ENCODE measurements at regions not wholly inside any gene's neighbourhood (a gene's known extent, or its start where the extent isn't known, plus 50 kb on each side); places are given as distances from the start of the nearest gene placed in this dataset.
"Not testable (repeated sequence)": the region's sequence is repeated elsewhere in the genome, so short reads cannot be mapped to it uniquely, and the experiment has no call there.

- peak; percentile 65 for DNase-seq (ENCODE audit: low read depth, low spot score)
Measured at GRCh38 chr7:24434972-24435371, 138.3 kb upstream of the PALS2 start.

- DNase-seq (ENCODE audit: low read depth, low spot score), result peak; percentile 41
Measured at GRCh38 chr7:24436131-24436920, 136.9 kb upstream of the PALS2 start.

DNA sequence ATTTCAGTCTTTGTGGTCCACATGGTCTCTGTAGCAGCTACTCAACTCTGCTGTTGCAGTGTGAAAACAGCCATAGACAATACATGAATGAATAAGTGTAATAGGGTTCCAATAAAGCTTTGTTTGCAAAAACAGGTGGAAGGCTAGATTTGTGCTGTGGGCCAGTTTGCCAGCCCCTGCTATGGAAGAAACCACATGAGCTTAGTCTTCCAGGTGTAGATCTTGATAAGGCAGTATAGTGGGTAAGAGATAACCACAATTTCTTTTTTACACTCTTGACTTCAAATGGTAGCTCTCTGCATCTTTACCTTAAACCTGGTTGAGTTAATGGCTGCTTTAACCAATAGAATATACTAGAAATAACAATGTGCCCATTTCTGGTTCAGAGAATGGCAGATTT is 135.0 kb upstream of the PALS2 start:
- DNase-seq (ENCODE audit: low read depth, low spot score), result no peak

GRCh38 chr7:24439104-24439503 is 134.1 kb upstream of the PALS2 start:
- not testable (repeated sequence) for DNase-seq (ENCODE audit: low read depth, low spot score)

GRCh38 chr7:24440892-24441291 is 132.4 kb upstream of the PALS2 start:
- no peak for DNase-seq (ENCODE audit: low read depth, low spot score)

- DNase-seq (ENCODE audit: low read depth, low spot score), result no peak
Measured at GRCh38 chr7:24441314-24442027, 131.8 kb upstream of the PALS2 start.

DNA sequence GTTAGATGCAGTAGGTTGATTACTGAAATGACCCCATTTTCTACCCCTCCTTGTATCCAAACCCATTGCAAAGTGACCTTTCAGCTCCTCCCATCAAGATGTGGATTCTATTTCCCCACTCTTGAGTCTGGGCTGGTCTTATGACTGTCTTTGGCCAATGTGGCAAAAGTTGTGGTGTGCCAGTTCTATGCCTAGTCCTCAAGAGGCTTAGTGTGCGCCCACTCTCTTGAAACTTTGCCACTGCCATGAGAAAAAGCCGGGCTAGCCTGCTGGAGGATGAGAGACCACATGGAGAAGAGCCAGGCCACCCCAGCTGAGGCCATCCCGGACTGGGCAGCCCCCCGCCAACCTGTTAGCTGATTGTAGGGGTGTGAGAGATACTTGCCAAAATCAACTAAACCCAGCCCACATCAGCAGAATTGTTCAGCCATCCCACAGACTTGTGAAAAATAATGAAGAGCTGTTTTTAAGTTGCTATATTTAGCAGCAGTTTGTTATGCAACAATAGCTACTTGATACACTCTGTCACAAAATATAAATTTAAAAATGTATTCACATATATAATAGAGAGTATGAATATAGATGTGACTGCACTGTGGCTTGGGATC is 131.0 kb upstream of the PALS2 start:
- DNase-seq (ENCODE audit: low read depth, low spot score), result no peak

- no peak for DNase-seq (ENCODE audit: low read depth, low spot score)
Measured at GRCh38 chr7:24444666-24445440, 128.4 kb upstream of the PALS2 start.

DNA sequence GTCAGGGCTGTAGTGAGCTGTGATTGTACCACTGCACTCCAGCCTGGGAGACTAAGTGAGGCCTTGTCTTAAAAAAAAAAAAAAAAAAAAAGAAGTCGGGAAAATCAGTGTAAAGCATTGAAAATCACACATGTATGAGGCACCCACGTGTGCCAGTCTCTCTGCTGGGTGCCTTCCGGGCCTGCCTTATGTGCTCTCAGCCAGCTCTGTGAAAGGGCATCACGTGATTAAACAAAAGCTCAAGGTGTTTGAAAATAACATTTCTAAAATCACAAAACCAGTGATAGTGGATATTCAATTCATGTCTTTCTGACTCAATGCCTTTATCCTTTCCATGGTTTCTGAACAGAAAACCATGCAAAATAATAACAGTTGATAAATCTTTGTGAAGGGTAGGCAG is 125.2 kb upstream of the PALS2 start:
- DNase-seq (ENCODE audit: low read depth, low spot score), result no peak

DNA sequence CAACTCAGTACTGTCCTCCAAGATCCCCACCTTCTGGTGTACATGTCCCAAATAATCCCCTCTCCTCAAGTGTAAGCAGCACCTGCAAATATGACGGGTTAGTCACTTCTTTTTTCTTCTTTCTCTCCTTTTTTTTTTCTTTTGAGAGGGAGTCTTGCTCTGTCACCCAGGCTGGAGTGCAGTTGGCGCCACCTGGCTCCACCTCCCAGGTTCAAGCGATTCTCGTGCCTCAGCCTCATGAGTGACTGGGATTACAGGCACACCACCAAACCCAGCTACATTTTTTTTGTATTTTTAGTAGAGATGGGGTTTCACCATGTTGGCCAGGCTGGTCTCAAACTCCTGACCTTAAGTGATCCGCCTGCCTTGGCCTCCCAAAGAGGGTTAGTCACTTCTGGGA is 123.8 kb upstream of the PALS2 start:
- DNase-seq (ENCODE audit: low read depth, low spot score), result not testable (repeated sequence)

DNA sequence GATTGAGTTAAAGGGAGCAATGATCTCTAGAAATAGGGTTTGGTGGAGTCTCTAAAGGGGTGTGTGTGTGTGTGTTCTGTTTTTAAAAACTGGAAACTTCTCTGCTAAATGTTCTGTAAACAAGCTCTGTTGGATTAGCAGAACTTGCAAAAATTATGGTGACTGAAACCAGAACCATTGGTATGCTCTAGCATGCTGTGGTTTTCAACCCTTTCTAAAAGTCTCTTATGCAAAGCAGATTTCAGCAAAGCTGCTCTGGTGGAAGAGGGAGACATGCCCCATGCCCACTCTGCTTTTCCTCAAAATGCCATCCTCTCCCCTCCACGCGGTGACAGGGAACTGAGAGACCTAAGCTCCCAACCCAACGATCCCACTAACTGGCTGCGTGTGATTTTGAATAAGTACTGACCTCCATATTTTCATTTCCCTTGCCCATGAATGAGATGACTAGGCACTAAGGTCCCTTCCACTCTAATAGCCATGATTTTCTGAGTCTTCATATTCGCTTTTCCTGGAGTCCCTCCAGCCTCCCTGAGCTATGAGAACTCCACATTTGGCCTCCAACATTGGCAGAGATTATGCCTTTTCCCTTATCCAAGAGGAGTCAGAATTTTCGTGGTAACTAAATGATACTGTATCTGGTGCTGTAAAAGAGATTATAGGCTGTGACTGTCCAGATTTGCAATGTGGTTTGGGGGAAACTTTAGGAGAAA is 117.3 kb upstream of the PALS2 start:
- DNase-seq (ENCODE audit: low read depth, low spot score), result no peak

GRCh38 chr7:24456526-24457218 is 116.6 kb upstream of the PALS2 start:
- DNase-seq (ENCODE audit: low read depth, low spot score), result no peak

- DNase-seq (ENCODE audit: low read depth, low spot score), result no peak
Measured at GRCh38 chr7:24457219-24457558, 116.1 kb upstream of the PALS2 start.

DNA sequence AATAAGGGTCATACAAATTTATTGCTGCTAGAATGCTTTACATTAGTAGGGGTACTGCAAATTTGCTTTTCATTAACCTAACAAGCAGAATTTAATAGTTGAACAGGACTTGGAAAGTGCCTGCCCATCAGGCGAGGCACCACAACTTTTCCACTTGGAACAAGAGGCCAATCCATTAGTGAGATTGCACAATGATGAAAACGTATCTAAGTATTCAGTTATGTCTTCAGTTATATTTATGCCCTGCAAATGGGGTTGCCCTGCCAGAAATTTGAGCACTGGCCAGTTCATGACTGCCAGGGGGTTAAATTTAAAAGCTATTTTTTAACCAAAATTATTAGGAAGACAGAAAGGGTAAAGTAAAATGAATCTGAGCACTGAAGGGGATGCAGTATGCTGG is 111.1 kb upstream of the PALS2 start:
- DNase-seq (ENCODE audit: low read depth, low spot score), result no peak

- no peak for DNase-seq (ENCODE audit: low read depth, low spot score)
Measured at GRCh38 chr7:24462984-24463383, 110.3 kb upstream of the PALS2 start.

- DNase-seq (ENCODE audit: low read depth, low spot score), result no peak
Measured at GRCh38 chr7:24463474-24463873, 109.8 kb upstream of the PALS2 start.

DNA sequence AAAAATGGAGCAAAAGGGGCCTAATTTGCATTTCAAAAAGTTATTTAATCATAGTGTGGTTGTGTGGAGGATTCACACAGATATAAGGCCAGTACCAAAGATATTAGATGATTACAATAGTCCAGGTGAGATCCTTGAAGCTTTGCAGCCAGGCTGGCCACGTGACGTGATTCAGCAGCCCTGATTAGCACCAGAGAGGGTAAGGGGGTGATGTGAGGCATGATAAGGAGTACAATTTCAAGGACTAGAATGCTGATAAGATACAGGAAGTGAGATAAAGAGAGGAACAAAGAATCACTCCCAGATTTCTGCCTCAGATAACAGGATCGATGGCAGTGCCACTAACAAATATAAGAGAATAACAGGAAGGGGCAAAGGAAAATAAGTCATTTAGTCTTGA is 108.4 kb upstream of the PALS2 start:
- DNase-seq (ENCODE audit: low read depth, low spot score), result no peak

- DNase-seq (ENCODE audit: low read depth, low spot score), result no peak
Measured at GRCh38 chr7:24466168-24466768, 107.0 kb upstream of the PALS2 start.

- no peak for DNase-seq (ENCODE audit: low read depth, low spot score)
Measured at GRCh38 chr7:24469118-24469517, 104.1 kb upstream of the PALS2 start.

- no peak for DNase-seq (ENCODE audit: low read depth, low spot score)
Measured at GRCh38 chr7:24472093-24472492, 101.2 kb upstream of the PALS2 start.

Data from ELF-1 (cell line).